Heart right ventricle (tissue), 16 donors: ENCODE measurements at regions not wholly inside any gene's neighbourhood (a gene's known extent, or its start where the extent isn't known, plus 50 kb on each side); places are given as distances from the start of the nearest gene placed in this dataset.

Experiments
- ATAC-seq, 8 donors: fragments of 200-7000 bp; cut with Tn5 transposase; one replicate each; pipeline ENCODE4 v1.9.1; 2020; ENCODE audit warnings: mild to moderate bottlenecking in 8 of 8, moderate library complexity in 8 of 8, moderate number of reproducible peaks in 1 of 8
- DNase-seq, 2 donors: peaks; one replicate each; pipeline ENCODE4 v3.0.0-alpha.2; 2020
- H3K27ac ChIP-seq, 10 donors: fragments of 200-600 bp; sonication (generic) in 2 of 10; one replicate each; pipeline versions ENCODE4 v1.5.0 to v1.8.0; 2020 to 2022; ENCODE audit warnings: mild to moderate bottlenecking in 3 of 10
- H3K27me3 ChIP-seq, 7 donors: fragments of 200-600 bp; one replicate each; pipeline ENCODE4 v1.8.0; 2021 to 2022; ENCODE audit warnings: mild to moderate bottlenecking in 2 of 7
- H3K36me3 ChIP-seq, 9 donors: fragments of 200-600 bp; sonication (generic) in 1 of 9; one replicate each; pipeline versions ENCODE4 v1.5.0 to v1.8.0; 2020 to 2022; ENCODE audit warnings: mild to moderate bottlenecking in 2 of 9
- H3K4me1 ChIP-seq, 9 donors: fragments of 200-600 bp; sonication (generic) in 1 of 9; one replicate each; pipeline versions ENCODE4 v1.5.0 to v1.8.0; 2020 to 2022; ENCODE audit warnings: mild to moderate bottlenecking in 4 of 9
- H3K4me3 ChIP-seq, 10 donors: fragments of 200-600 bp; sonication (generic) in 2 of 10; one replicate each; pipeline versions ENCODE4 v1.5.0 to v1.8.0; 2020 to 2022; ENCODE audit warnings: mild to moderate bottlenecking in 7 of 10, moderate library complexity in 2 of 10
- H3K9me3 ChIP-seq, 11 donors: fragments of 200-600 bp in 10 of 11; sonication (generic) in 2 of 11; one replicate each; pipeline versions ENCODE4 v1.5.0 to v1.8.0; 2013 to 2022; ENCODE audit warnings: mild to moderate bottlenecking in 2 of 11, control low read depth in 1 of 11, moderate library complexity in 1 of 11
- WGBS, 2 donors: extraction: QIAGEN DNeasy Blood & Tissue Kit; methylation state at CpG; one replicate each; pipeline ENCODE4 v1.1.7; 2013; ENCODE audit warnings: inconsistent platforms in 1 of 2; 5-methylcytosine and 5-hydroxymethylcytosine counted together
- intact Hi-C, 10 donors: fragments of 100-400 bp; cut with DNase I; formaldehyde crosslinking; loops; one replicate each; pipeline versions ENCODE4 v1.11.1 to v1.14.2; 2022
- TF ChIP-seq, protein P1 (sequence below), 9 donors: fragments of 200-600 bp; sonication (generic) in 2 of 9; IDR thresholded peaks; one replicate each; pipeline versions ENCODE4 v1.5.0 to v1.8.0; 2021 to 2022; ENCODE audit warnings: antibody characterized with exemption in 9 of 9, mild to moderate bottlenecking in 5 of 9, moderate library complexity in 1 of 9
- donor health status: Arrhythmogenic right ventricular cardiomyopathy.
- donor health status: ischemic (EF 13 %, LVEDD 7.1; RV severe dilation, severe dysfunction).
- donor health status: healthy with polysubstance abuse.
- donor health status: DM: no; HTN: yes; CAD: no.
- donor health status: DM: no; HTN: no; CAD: no.
- donor health status: ischemic (EF 25% LVEDD 6.9; RV normal size, moderate dysfunction).
- donor health status: ischemic (EF 25% LVEDD 5.7; RV mildly dilated, moderate dysfunction).
- donor health status: healthy.
- donor health status: DM: yes; HTN: yes; CAD: no.
- donor health status: Ischemic cardiomyopathy.
- donor health status: ischemic (EF 35%, LVEDD 5.7; RV mildly dilated, moderate dysfunction).
- donor health status: nonischemic (EF 11% LVEDD 7.7; RV severe dilation, severe dysfunction).
- donor health status: DM: yes; HTN: yes; CAD: no.
- donor health status: PGD.
- donor health status: ischemic (EF 29% LVEDD 5.4; RV normal size, mild dysfunction).
- donor health status: nonischemic (EF 23%, LVEDD 6.1; RV moderate dilation, normal function).

DNA sequence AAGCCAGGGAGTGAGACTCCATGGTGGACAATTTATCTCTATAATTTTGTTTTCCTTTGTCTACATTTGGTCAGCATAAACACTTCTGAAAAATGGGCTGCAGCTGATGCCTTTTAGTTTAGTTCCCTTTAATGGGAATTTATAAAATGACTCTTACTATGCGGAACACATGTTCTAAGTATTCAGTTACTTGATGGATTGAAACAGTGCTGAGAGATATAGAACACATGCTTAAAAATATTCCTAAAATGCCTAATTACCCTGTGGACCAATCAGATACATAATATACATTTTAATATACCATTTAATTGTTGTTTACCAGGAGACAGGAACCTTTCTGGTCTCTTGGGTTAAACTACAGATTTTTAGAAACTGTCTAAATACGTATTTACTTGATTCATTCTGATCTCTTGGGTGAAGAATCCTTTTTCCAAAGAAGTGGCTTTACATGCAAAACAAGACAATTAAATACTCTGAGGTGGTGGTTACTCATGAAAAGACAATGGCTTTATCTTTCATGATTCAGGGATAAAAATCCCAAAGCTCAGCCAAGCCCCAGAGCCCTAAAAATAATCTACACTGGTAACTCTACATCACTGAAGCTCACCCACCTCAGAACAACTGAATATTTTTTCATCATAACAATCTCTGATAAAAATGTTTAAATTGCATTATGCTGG is 128.1 kb upstream of the SERTAD2 start:
- intact Hi-C loops = no loop called here
- no peaks in the 10 kb centered on the region for H3K36me3 ChIP-seq
- peaks cover 4 to 18% (median 13%) of the 10 kb centered on the region in 9 donors for H3K4me1 ChIP-seq
- H3K4me3 ChIP-seq = no peak overlapping the region
- no peaks in the 10 kb centered on the region for H3K9me3 ChIP-seq
- no peak for ATAC-seq
- no peak overlapping the region for H3K27ac ChIP-seq
- WGBS, 2 donors = 95 to 97% methylated on average over 2 of the region's 2 CpGs
- no peak for DNase-seq
- TF ChIP-seq, protein P1, sequence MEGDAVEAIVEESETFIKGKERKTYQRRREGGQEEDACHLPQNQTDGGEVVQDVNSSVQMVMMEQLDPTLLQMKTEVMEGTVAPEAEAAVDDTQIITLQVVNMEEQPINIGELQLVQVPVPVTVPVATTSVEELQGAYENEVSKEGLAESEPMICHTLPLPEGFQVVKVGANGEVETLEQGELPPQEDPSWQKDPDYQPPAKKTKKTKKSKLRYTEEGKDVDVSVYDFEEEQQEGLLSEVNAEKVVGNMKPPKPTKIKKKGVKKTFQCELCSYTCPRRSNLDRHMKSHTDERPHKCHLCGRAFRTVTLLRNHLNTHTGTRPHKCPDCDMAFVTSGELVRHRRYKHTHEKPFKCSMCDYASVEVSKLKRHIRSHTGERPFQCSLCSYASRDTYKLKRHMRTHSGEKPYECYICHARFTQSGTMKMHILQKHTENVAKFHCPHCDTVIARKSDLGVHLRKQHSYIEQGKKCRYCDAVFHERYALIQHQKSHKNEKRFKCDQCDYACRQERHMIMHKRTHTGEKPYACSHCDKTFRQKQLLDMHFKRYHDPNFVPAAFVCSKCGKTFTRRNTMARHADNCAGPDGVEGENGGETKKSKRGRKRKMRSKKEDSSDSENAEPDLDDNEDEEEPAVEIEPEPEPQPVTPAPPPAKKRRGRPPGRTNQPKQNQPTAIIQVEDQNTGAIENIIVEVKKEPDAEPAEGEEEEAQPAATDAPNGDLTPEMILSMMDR (IDR thresholded peaks at IDR 0.05) = no peak
- H3K27me3 ChIP-seq = no peaks in the 10 kb centered on the region

DNA sequence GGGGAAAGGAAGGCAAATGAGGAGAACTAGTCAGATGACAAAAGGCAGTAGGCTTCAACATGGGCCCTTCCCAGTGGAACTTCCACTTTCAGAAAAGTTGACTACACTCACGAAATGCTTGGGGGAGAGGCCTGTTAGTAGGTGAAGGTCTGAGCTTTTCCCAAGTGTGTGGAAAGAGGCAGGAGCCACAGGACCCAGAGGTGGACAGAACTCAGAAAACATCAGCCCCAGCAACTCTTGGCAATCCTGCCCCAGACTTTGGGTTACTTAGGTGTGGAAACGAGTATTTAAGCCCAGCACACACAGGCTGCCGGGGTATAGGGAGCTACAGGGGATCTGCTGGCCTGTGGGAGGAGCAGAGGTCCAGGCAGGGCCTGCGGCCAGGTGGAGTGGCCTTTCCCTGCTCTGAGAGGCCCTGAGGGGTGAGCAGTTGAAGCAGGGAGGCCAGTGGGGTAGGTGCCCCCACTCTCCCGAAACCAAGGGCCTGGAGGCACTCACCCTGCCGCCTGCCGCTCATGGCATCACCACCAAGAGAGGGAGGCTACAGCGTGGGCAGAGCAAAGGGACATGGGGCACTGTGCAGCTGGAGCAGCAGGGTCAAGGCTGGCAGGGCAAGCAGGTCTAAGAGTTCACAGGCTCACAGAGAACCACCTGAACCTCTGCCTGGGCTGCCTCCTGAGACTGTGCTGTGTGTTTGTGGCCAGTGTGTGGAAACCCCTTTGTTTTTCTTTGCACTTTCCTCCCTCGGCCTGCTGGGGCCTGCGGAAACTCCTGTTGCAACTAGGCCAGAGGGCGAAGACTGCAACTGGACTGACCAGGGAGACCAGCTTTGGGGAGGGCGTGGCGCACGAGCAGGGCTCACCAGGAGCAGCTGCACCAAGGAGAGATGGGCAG is 130.7 kb upstream of the SERTAD2 start:
- ATAC-seq = peak in 2 of 8 donors; percentile 8 to 30
- Histone ChIP-seq H3K4me3 (no peak overlapping the region), H3K4me1 (peaks cover 0 to 10% (median 7%) of the 10 kb centered on the region in 9 donors), H3K36me3 (no peaks in the 10 kb centered on the region), H3K27me3 (no peaks in the 10 kb centered on the region), H3K9me3 (no peaks in the 10 kb centered on the region), H3K27ac (no peak overlapping the region)
- TF ChIP-seq, protein P1 (IDR thresholded peaks at IDR 0.05) = no peak
- DNase-seq = no peak
- WGBS, 2 donors = 93 to 96% methylated on average over 14 of the region's 14 CpGs
- intact Hi-C loops = loop anchor here in 1 of 10 donors (5.0 kb wide), 1 partner anchor 38 kb away; no protein-coding TSS in a partner anchor

DNA sequence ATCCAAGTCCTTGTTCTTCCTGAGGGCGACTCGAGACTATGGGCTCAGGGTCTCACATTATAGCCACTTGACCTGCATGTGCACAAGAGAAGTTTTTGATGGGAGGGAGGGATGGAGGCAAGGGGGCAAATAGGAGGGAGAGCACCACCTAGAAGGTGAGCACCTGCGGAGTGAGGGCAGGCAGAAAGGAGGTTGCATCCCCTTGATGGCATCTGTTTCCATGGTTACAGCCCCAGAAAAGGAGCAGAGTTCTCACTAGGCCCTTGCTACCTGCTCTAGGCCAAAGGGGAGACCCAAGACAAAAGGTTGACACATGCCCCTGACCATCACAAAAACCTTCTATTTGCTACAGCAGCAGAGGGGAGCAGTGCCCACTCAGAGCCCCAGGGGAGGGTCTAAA is 131.5 kb upstream of the SERTAD2 start:
- ATAC-seq = no peak
- H3K9me3 ChIP-seq = no peaks in the 10 kb centered on the region
- H3K27me3 ChIP-seq = no peaks in the 10 kb centered on the region
- intact Hi-C loops = loop anchor here in 1 of 10 donors (5.0 kb wide), 1 partner anchor 37 kb away; no protein-coding TSS in a partner anchor
- H3K4me1 ChIP-seq = peaks cover 0 to 1% (median 0%) of the 10 kb centered on the region in 9 donors
- TF ChIP-seq, protein P1 (IDR thresholded peaks at IDR 0.05) = no peak
- 96 to 100% methylated on average over 3 of the region's 3 CpGs for WGBS, 2 donors
- H3K36me3 ChIP-seq = no peaks in the 10 kb centered on the region
- H3K27ac ChIP-seq = no peak overlapping the region
- DNase-seq = no peak
- H3K4me3 ChIP-seq = no peak overlapping the region

DNA sequence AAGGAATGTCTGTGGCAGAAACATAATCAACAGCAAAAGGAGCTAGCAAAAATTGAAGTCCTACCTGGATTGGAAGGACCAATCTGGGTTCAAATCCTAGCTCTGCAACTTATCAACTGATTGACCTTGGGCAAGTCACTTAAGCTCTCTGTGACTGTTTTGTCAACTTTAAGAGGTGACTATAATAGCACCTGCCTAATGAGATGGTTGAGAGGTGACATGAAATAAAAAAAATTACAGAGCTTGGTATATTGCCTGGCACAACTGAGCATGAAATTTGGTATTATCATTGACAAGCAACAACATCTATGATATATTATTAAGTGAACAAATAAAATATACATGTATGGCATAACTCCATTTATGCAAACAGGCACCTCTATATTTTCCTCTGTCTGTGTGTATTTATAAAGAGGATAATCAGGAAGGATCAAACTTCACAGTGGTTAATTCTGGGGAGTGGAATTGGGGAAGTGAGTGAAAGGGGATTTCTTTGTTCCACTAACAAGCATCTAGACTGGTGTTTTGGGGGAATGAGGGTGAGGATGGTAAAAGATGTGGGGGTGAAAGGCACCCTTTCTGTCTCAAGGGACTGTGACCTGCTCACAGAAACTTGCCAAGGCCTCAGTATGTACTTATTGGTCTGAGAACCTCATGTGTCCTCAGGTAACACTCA is 132.8 kb upstream of the SERTAD2 start:
- H3K4me1 ChIP-seq = no peaks in the 10 kb centered on the region
- DNase-seq (no peak), ATAC-seq (no peak)
- H3K9me3 ChIP-seq = no peaks in the 10 kb centered on the region
- no peaks in the 10 kb centered on the region for H3K27me3 ChIP-seq
- H3K27ac ChIP-seq = no peak overlapping the region
- no peaks in the 10 kb centered on the region for H3K36me3 ChIP-seq
- intact Hi-C loops = loop anchor here in 1 of 10 donors (5.0 kb wide), 1 partner anchor 36 kb away; no protein-coding TSS in a partner anchor
- TF ChIP-seq, protein P1 (IDR thresholded peaks at IDR 0.05) = no peak
- no peak overlapping the region for H3K4me3 ChIP-seq
